K562 (cell line): ENCODE measurements at regions not wholly inside any gene's neighbourhood (a gene's known extent, or its start where the extent isn't known, plus 50 kb on each side); places are given as distances from the start of the nearest gene placed in this dataset.

Experiments used
- ATAC-seq: fragments of 200-7000 bp; cut with Tn5 transposase; 3 replicates; pipeline ENCODE4 v1.9.1; 2020; ENCODE audit warnings: moderate library complexity
- BruUV-seq: library from RNA; stranded (reverse); fragments of 400-500 nt; replicated peaks from 2 replicates; lab custom pipeline; 2021; lab: Mats Ljungman, UMichigan
- CTCF ChIA-PET: fragments of 300-600 bp; formaldehyde crosslinking; extraction: SDS; loops from one replicate; lab custom pipeline; 2021; ENCODE audit warnings: low intra/inter-chr PET ratio; lab: Yijun Ruan, JAX
- POLR2A ChIA-PET: fragments of 300-600, 350-650 bp; sonication (Branson Sonifier 250); formaldehyde crosslinking; extraction: SDS; loops from one replicate; lab custom pipeline; 2021; ENCODE audit warnings: antibody characterized with exemption, inconsistent platforms; lab: Yijun Ruan, JAX
- DNase-seq, 4 experiments: peaks; one replicate each; pipeline versions ENCODE4 v3.0.0 to v3.0.0-alpha.2; 2011 to 2018; ENCODE audit warnings: low spot score in 3 of 4, mixed read lengths in 3 of 4; ENCODE audit errors: extremely low read depth in 1 of 4
- FAIRE-seq: peaks from 2 replicates; lab custom pipeline; 2011; peaks lifted over from hg19 to GRCh38; lab: Jason Lieb, UNC
- H2AFZ ChIP-seq: 2 replicates; pipeline ENCODE4 v1.6.0; 2011; ENCODE audit warnings: low read depth, low read length, control low read depth, inconsistent platforms
- H3K27ac ChIP-seq: fragments of 200-600 bp; 3 replicates; pipeline ENCODE4 v1.8.0; 2011; ENCODE audit warnings: low read depth, mild to moderate bottlenecking, control low read depth, inconsistent platforms, low read length, moderate library complexity, mixed read lengths; ENCODE audit errors: extremely low read depth
- H3K27me3 ChIP-seq, 2 experiments: fragments of 300-600 bp in 1 of 2; 2 replicates in 1 of 2; 3 replicates in 1 of 2; pipeline versions ENCODE4 v1.6.0 to v1.8.0; 2011; ENCODE audit warnings: inconsistent platforms in 2 of 2, low read length in 2 of 2, mild to moderate bottlenecking in 1 of 2, mixed read lengths in 1 of 2, moderate library complexity in 1 of 2; ENCODE audit not compliant: control insufficient read depth in 2 of 2, insufficient read depth in 2 of 2
- H3K36me3 ChIP-seq: fragments of 300-600 bp; 3 replicates; pipeline ENCODE4 v1.8.0; 2011; ENCODE audit warnings: mild to moderate bottlenecking, low read length, inconsistent platforms; ENCODE audit not compliant: control insufficient read depth, insufficient read depth
- H3K4me1 ChIP-seq, 2 experiments: fragments of 200-600 bp in 1 of 2; replicated peaks in 1 of 2; 2 replicates in 1 of 2; 3 replicates in 1 of 2; pipeline versions ENCODE4 v1.5.1 to v1.8.0; 2011; ENCODE audit warnings: inconsistent platforms in 2 of 2, low read length in 2 of 2, mild to moderate bottlenecking in 1 of 2, mixed read lengths in 1 of 2, moderate library complexity in 1 of 2; ENCODE audit not compliant: control insufficient read depth in 2 of 2, insufficient read depth in 2 of 2
- H3K4me2 ChIP-seq: 2 replicates; pipeline ENCODE4 v1.6.1; 2011; ENCODE audit warnings: low read length, control low read depth, inconsistent platforms, mixed read lengths; ENCODE audit not compliant: insufficient read depth
- H3K4me3 ChIP-seq: fragments of 200-600 bp; sonication (generic), shearing (Covaris generic); 2 replicates; pipeline ENCODE4 v1.5.1; 2016; ENCODE audit warnings: control low read depth, inconsistent platforms
- H3K79me2 ChIP-seq: fragments of 200-600 bp; 3 replicates; pipeline ENCODE4 v1.8.0; 2011; ENCODE audit warnings: low read length, inconsistent platforms; ENCODE audit not compliant: control insufficient read depth, insufficient read depth
- H3K9ac ChIP-seq, 2 experiments: 2 replicates each; pipeline versions ENCODE4 v1.6.0 to v1.6.1; 2011; ENCODE audit warnings: low read depth in 2 of 2, low read length in 2 of 2, control low read depth in 1 of 2, inconsistent platforms in 1 of 2, mild to moderate bottlenecking in 1 of 2, mixed read lengths in 1 of 2; ENCODE audit not compliant: insufficient read depth in 1 of 2
- H3K9me1 ChIP-seq: one replicate; pipeline ENCODE4 v1.6.0; 2011; ENCODE audit warnings: inconsistent platforms, mild to moderate bottlenecking, low read length, moderate library complexity; ENCODE audit not compliant: control insufficient read depth, insufficient read depth
- H3K9me3 ChIP-seq: replicated peaks from 2 replicates; pipeline ENCODE4 v1.5.1; 2011; ENCODE audit warnings: low read depth, low read length, inconsistent platforms; ENCODE audit not compliant: control insufficient read depth, insufficient read depth
- H4K20me1 ChIP-seq: replicated peaks from 2 replicates; pipeline ENCODE4 v1.6.1; 2011; ENCODE audit warnings: low read length, inconsistent platforms, mixed read lengths; ENCODE audit not compliant: control insufficient read depth, insufficient read depth
- HIVEP1 ChIP-seq: fragments of 250-450 bp; sonication (Bioruptor Pico); IDR thresholded peaks from 2 replicates; pipeline ENCODE4 v1.4.0; 2020; ENCODE audit warnings: mild to moderate bottlenecking
- MLX ChIP-seq, 2 experiments: fragments of 450-650 bp in 1 of 2; sonication (generic) in 1 of 2; formaldehyde crosslinking; conservative IDR thresholded peaks; 2 replicates each; pipeline versions ENCODE4 v1.4.0 to v1.8.1; 2020 to 2022; ENCODE audit warnings: mild to moderate bottlenecking in 1 of 2, missing genetic modification reagents in 1 of 2
- PRDM10 ChIP-seq: fragments of 450-650 bp; IDR thresholded peaks from 2 replicates; pipeline ENCODE4 v1.6.1; 2018; ENCODE audit not compliant: partially characterized antibody
- WGBS: fragments of 100-300 bp; shearing (Covaris generic); methylation state at CpG from one replicate; pipeline ENCODE4 v1.1.6; 2016; ENCODE audit warnings: low coverage, mixed read lengths; ENCODE audit not compliant: insufficient coverage; ENCODE audit errors: missing lambda C conversion rate; 5-methylcytosine and 5-hydroxymethylcytosine counted together
- in situ Hi-C: fragments of 300-500 bp; cut with MboI; formaldehyde crosslinking; loops from 4 replicates; pipeline ENCODE4 v1.15.0; 2018; ENCODE audit warnings: inconsistent platforms, mixed read lengths
- intact Hi-C: fragments of 100-400 bp; cut with micrococcal nuclease; formaldehyde crosslinking; loops from 2 replicates; pipeline ENCODE4 v1.14.2; 2022

- no peak for FAIRE-seq
- H3K27me3 ChIP-seq, result no peaks in the 10 kb centered on the region
- intact Hi-C loops (no loop called here), in situ Hi-C loops (no loop called here)
- H3K27ac ChIP-seq, result no peak overlapping the region
- H3K79me2 ChIP-seq, result no peaks in the 10 kb centered on the region
- no peaks in the 10 kb centered on the region for H4K20me1 ChIP-seq
- H3K4me3 ChIP-seq, result no peak overlapping the region
- no peak for DNase-seq
- no peaks in the 10 kb centered on the region for H3K36me3 ChIP-seq
- H3K4me1 ChIP-seq, result peaks cover 3 to 25% of the 10 kb centered on the region in 2 experiments; a peak in 3 of 5 replicates
- CTCF ChIA-PET, result no interaction called here
- no peak overlapping the region for H2AFZ ChIP-seq
- no TSS peak for BruUV-seq
- 46% methylated on average over 6 of the region's 6 CpGs for WGBS
- TF ChIP-seq HIVEP1 (CRISPR knock-in tag) (no peak), PRDM10 (no peak), MLX (CRISPR knock-in tag; conservative IDR thresholded peaks at IDR 0.05) (no peak)
- no peaks in the 10 kb centered on the region for H3K9me3 ChIP-seq
- POLR2A ChIA-PET, result interaction anchor here (0.6 to 1.1 kb wide), 4 partner anchors 24 to 233 kb away, joined by 3 to 4 read pairs (median 3); no protein-coding TSS in a partner anchor
- ATAC-seq, result no peak
- no peak overlapping the region for H3K9ac ChIP-seq
- no peaks in the 10 kb centered on the region for H3K9me1 ChIP-seq
- H3K4me2 ChIP-seq, result no peak overlapping the region
Observed at GRCh38 chr11:95455228-95455970, 224.4 kb upstream of the SESN3 start.
